IMR-90 (cell line): ENCODE measurements at regions not wholly inside any gene's neighbourhood (a gene's known extent, or its start where the extent isn't known, plus 50 kb on each side); places are given as distances from the start of the nearest gene placed in this dataset.

Experiments used
- ATAC-seq: fragments of 200-7000 bp; cut with Tn5 transposase; 2 replicates; pipeline ENCODE4 v1.9.1; 2020; ENCODE audit warnings: low read depth, mild to moderate bottlenecking, moderate library complexity
- BruUV-seq: library from RNA; stranded (reverse); fragments of 400-500 nt; replicated peaks from 2 replicates; lab custom pipeline; 2021; lab: Mats Ljungman, UMichigan
- CTCF ChIA-PET: fragments of 300-600 bp; formaldehyde crosslinking; extraction: SDS; loops from one replicate; lab custom pipeline; 2021; ENCODE audit warnings: antibody characterized with exemption; lab: Yijun Ruan, JAX
- POLR2A ChIA-PET: fragments of 300-600 bp; sonication (Branson Sonifier 250); formaldehyde crosslinking; loops from one replicate; lab custom pipeline; 2022; ENCODE audit warnings: antibody characterized with exemption; ENCODE audit not compliant: unreplicated experiment; lab: Charles Lee
- DNase-seq: peaks from one replicate; pipeline ENCODE4 v3.0.0; 2013
- H2AFZ ChIP-seq: replicated peaks from 2 replicates; pipeline ENCODE3; 2013; ENCODE audit warnings: low read length, mild to moderate bottlenecking; ENCODE audit not compliant: poor library complexity
- H2AK5ac ChIP-seq: 2 replicates; pipeline ENCODE4 v1.6.1; 2013; ENCODE audit warnings: low read depth, low read length, inconsistent platforms
- H2AK9ac ChIP-seq: replicated peaks from 2 replicates; pipeline ENCODE3; 2013; ENCODE audit warnings: mild to moderate bottlenecking, low read depth, low read length, moderate library complexity; ENCODE audit not compliant: poor library complexity
- H2BK120ac ChIP-seq: 2 replicates; pipeline ENCODE4 v1.6.1; 2013; ENCODE audit warnings: low read depth, low read length, inconsistent platforms
- H2BK15ac ChIP-seq: 3 replicates; pipeline ENCODE4 v1.6.1; 2013; ENCODE audit warnings: low read depth, low read length, inconsistent platforms
- H2BK20ac ChIP-seq: 2 replicates; pipeline ENCODE4 v1.6.1; 2013; ENCODE audit warnings: low read depth, mild to moderate bottlenecking, inconsistent platforms, low read length, moderate library complexity
- H2BK5ac ChIP-seq: 2 replicates; pipeline ENCODE4 v1.6.1; 2013; ENCODE audit warnings: mild to moderate bottlenecking, low read depth, low read length, inconsistent platforms; ENCODE audit not compliant: poor library complexity, severe bottlenecking
- H3K14ac ChIP-seq: replicated peaks from 2 replicates; pipeline ENCODE4 v1.6.1; 2013; ENCODE audit warnings: low read depth, low read length, inconsistent platforms
- H3K18ac ChIP-seq: 2 replicates; pipeline ENCODE4 v1.6.1; 2013; ENCODE audit warnings: low read depth, low read length, control low read depth
- H3K23ac ChIP-seq: 2 replicates; pipeline ENCODE4 v1.6.1; 2013; ENCODE audit warnings: low read depth, low read length, inconsistent platforms
- H3K27ac ChIP-seq: 2 replicates; pipeline ENCODE4 v1.5.1; 2013; ENCODE audit warnings: mild to moderate bottlenecking, control low read depth, low read length; ENCODE audit not compliant: insufficient read depth
- H3K27me3 ChIP-seq: 2 replicates; pipeline ENCODE4 v1.6.1; 2013; ENCODE audit warnings: low read length; ENCODE audit not compliant: control insufficient read depth, insufficient read depth
- H3K36me3 ChIP-seq: 2 replicates; pipeline ENCODE4 v1.6.1; 2013; ENCODE audit warnings: low read length, mixed read lengths; ENCODE audit not compliant: control insufficient read depth, insufficient read depth
- H3K4ac ChIP-seq: 2 replicates; pipeline ENCODE4 v1.6.1; 2013; ENCODE audit warnings: low read depth, low read length, inconsistent platforms
- H3K4me1 ChIP-seq: 2 replicates; pipeline ENCODE4 v1.6.1; 2013; ENCODE audit warnings: low read length, mixed read lengths; ENCODE audit not compliant: control insufficient read depth, insufficient read depth
- H3K4me2 ChIP-seq: 2 replicates; pipeline ENCODE4 v1.6.1; 2013; ENCODE audit warnings: low read depth, mild to moderate bottlenecking, control low read depth, low read length, moderate library complexity
- H3K4me3 ChIP-seq: 2 replicates; pipeline ENCODE4 v1.5.1; 2013; ENCODE audit warnings: low read depth, mild to moderate bottlenecking, control low read depth, low read length, moderate library complexity; ENCODE audit not compliant: insufficient read depth
- H3K56ac ChIP-seq: 2 replicates; pipeline ENCODE4 v1.6.1; 2013; ENCODE audit warnings: low read length, inconsistent platforms; ENCODE audit not compliant: insufficient read depth; ENCODE audit errors: extremely low read depth
- H3K79me1 ChIP-seq, 2 experiments: 2 replicates each; pipeline ENCODE4 v1.6.1; 2013; ENCODE audit warnings: low read length in 2 of 2, inconsistent platforms in 1 of 2, low read depth in 1 of 2
- H3K9ac ChIP-seq: 2 replicates; pipeline ENCODE4 v1.6.1; 2013; ENCODE audit warnings: low read depth, low read length, control low read depth
- H3K9me1 ChIP-seq: 2 replicates; pipeline ENCODE4 v1.6.1; 2013; ENCODE audit warnings: low read length, inconsistent platforms; ENCODE audit not compliant: insufficient read depth
- H3K9me3 ChIP-seq: 2 replicates; pipeline ENCODE4 v1.6.1; 2013; ENCODE audit warnings: low read length; ENCODE audit not compliant: control insufficient read depth, insufficient read depth
- H4K20me1 ChIP-seq: 2 replicates; pipeline ENCODE4 v1.6.1; 2013; ENCODE audit warnings: low read length, inconsistent platforms; ENCODE audit not compliant: insufficient read depth
- H4K5ac ChIP-seq: 2 replicates; pipeline ENCODE4 v1.6.1; 2013; ENCODE audit warnings: mild to moderate bottlenecking, low read depth, low read length, control low read depth
- H4K8ac ChIP-seq, 2 experiments: 2 replicates each; pipeline ENCODE4 v1.6.1; 2013; ENCODE audit warnings: low read depth in 2 of 2, low read length in 2 of 2, control low read depth in 1 of 2, inconsistent platforms in 1 of 2
- H4K91ac ChIP-seq: 2 replicates; pipeline ENCODE4 v1.6.1; 2013; ENCODE audit warnings: low read depth, low read length, inconsistent platforms; ENCODE audit not compliant: insufficient read depth
- BHLHE40 ChIP-seq: fragments of 150-350 bp; IDR thresholded peaks from 2 replicates; pipeline ENCODE4 v1.6.1; 2016; ENCODE audit warnings: mild to moderate bottlenecking, low read depth, low read length
- CEBPB ChIP-seq: IDR thresholded peaks from 2 replicates; pipeline ENCODE4 v1.6.1; 2012; ENCODE audit warnings: low read depth, low read length, improper control_type of control experiment
- CHD1 ChIP-seq: IDR thresholded peaks from 2 replicates; pipeline ENCODE4 v1.6.1; 2012; ENCODE audit warnings: low read depth, low read length, improper control_type of control experiment
- CTCF ChIP-seq: conservative IDR thresholded peaks from 2 replicates; pipeline ENCODE4 v1.5.1; 2012; ENCODE audit warnings: mild to moderate bottlenecking, low read depth, low read length, improper control_type of control experiment
- FOS ChIP-seq: fragments of 150-350 bp; IDR thresholded peaks from 2 replicates; pipeline ENCODE4 v1.6.1; 2016; ENCODE audit warnings: low read depth, low read length
- MAFK ChIP-seq: IDR thresholded peaks from 2 replicates; pipeline ENCODE4 v1.6.1; 2012; ENCODE audit warnings: low read depth, low read length, improper control_type of control experiment
- MAZ ChIP-seq: IDR thresholded peaks from 2 replicates; pipeline ENCODE4 v1.6.1; 2012; ENCODE audit warnings: low read depth, mild to moderate bottlenecking, low read length, improper control_type of control experiment, moderate library complexity, borderline replicate concordance
- MXI1 ChIP-seq: IDR thresholded peaks from 2 replicates; pipeline ENCODE4 v1.6.1; 2012; ENCODE audit warnings: low read depth, mild to moderate bottlenecking, low read length, moderate library complexity, borderline replicate concordance
- POLR2A ChIP-seq: IDR thresholded peaks from 2 replicates; pipeline ENCODE4 v1.6.1; 2012; ENCODE audit warnings: mild to moderate bottlenecking, low read depth, low read length
- RCOR1 ChIP-seq: IDR thresholded peaks from 2 replicates; pipeline ENCODE4 v1.6.1; 2012; ENCODE audit warnings: mild to moderate bottlenecking, low read length, improper control_type of control experiment; ENCODE audit not compliant: insufficient replicate concordance
- RFX5 ChIP-seq: IDR thresholded peaks from 2 replicates; pipeline ENCODE4 v1.8.0; 2012; ENCODE audit warnings: low read depth, mild to moderate bottlenecking, low read length, moderate library complexity
- SMC3 ChIP-seq: fragments of 150-350 bp; IDR thresholded peaks from 2 replicates; pipeline ENCODE4 v1.6.1; 2016; ENCODE audit warnings: low read depth, mild to moderate bottlenecking, antibody characterized with exemption, low read length, moderate library complexity
- USF2 ChIP-seq: fragments of 150-350 bp; IDR thresholded peaks from 2 replicates; pipeline ENCODE4 v1.6.1; 2017; ENCODE audit warnings: mild to moderate bottlenecking, antibody characterized with exemption, low read length, low read depth
- WGBS, 2 experiments: methylation state at CpG; one replicate each; pipeline versions ENCODE4 v1.1.5 to v1.1.7; 2013; ENCODE audit warnings: missing lambda C conversion rate in 2 of 2; ENCODE audit not compliant: insufficient read length in 1 of 2; ENCODE audit errors: extremely low coverage in 2 of 2; 5-methylcytosine and 5-hydroxymethylcytosine counted together
- dilution Hi-C: fragments of 300-500 bp; cut with HindIII; formaldehyde crosslinking; loops from one replicate; pipeline ENCODE4 v1.14.3; 2018; ENCODE audit warnings: low sequenced_read_pairs; ENCODE audit not compliant: unreplicated experiment
- in situ Hi-C: fragments of 300-500 bp; cut with MboI; formaldehyde crosslinking; loops from 3 replicates; pipeline ENCODE4 v1.14.3; 2019; ENCODE audit warnings: low sequenced_read_pairs, inconsistent platforms, mixed read lengths
- intact Hi-C: fragments of 100-400 bp; cut with micrococcal nuclease; formaldehyde crosslinking; loops from 2 replicates; pipeline ENCODE4 v1.10.0; 2022

GRCh38 chr6:148678682-148679081, 68.1 kb upstream of the UST start:
- intact Hi-C loops: no loop called here
- Histone ChIP-seq H3K36me3 (no peaks in the 10 kb centered on the region), H2BK20ac (no peak overlapping the region), H4K20me1 (no peaks in the 10 kb centered on the region), H3K4me3 (no peak overlapping the region), H3K14ac (no peak overlapping the region), H2BK120ac (no peak overlapping the region), H3K9ac (no peak overlapping the region), H4K8ac (no peak overlapping the region), H3K9me3 (no peaks in the 10 kb centered on the region), H3K27ac (no peak overlapping the region), H3K4me1 (no peaks in the 10 kb centered on the region), H2BK15ac (no peak overlapping the region), H3K18ac (no peak overlapping the region), H2AK9ac (no peak overlapping the region), H3K56ac (no peak overlapping the region), H2BK5ac (no peak overlapping the region), H3K9me1 (no peaks in the 10 kb centered on the region), H3K79me1 (no peaks in the 10 kb centered on the region), H2AK5ac (no peak overlapping the region), H3K4me2 (no peak overlapping the region), H4K91ac (no peak overlapping the region), H3K27me3 (no peaks in the 10 kb centered on the region), H3K4ac (no peak overlapping the region), H2AFZ (no peak overlapping the region), H3K23ac (no peak overlapping the region), H4K5ac (no peak overlapping the region)
- no peak for TF ChIP-seq FOS
- TF ChIP-seq CTCF: no peak
- no peak for TF ChIP-seq CHD1
- no peak for TF ChIP-seq SMC3
- TF ChIP-seq RFX5: no peak
- TF ChIP-seq MAZ: no peak
- no peak for TF ChIP-seq USF2
- TF ChIP-seq BHLHE40: no peak
- TF ChIP-seq MAFK: no peak
- TF ChIP-seq MXI1: no peak
- TF ChIP-seq POLR2A: no peak
- TF ChIP-seq CEBPB: no peak
- no peak for TF ChIP-seq RCOR1
- DNase-seq (no peak), ATAC-seq (no peak)
- no TSS peak for BruUV-seq
- WGBS, 2 experiments: 92% methylated on average over 2 of the region's 4 CpGs; no CpG with 5 or more reads in 1 of the 2 experiments
- in situ Hi-C loops: no loop called here
- dilution Hi-C loops: no loop called here
- CTCF ChIA-PET: no interaction called here
- POLR2A ChIA-PET: no interaction called here
